ENCODE measurements at regions not wholly inside any gene's neighbourhood (a gene's known extent, or its start where the extent isn't known, plus 50 kb on each side); places are given as distances from the start of the nearest gene placed in this dataset.
"Not testable (repeated sequence)": the region's sequence is repeated elsewhere in the genome, so short reads cannot be mapped to it uniquely, and the experiment has no call there.

GRCh38 chr6:140775061-140775460 is 1357.7 kb upstream of the GJE1 start:
- DNase-seq (ENCODE audit: low read depth in 2 of 2), result no peak

GRCh38 chr6:140774080-140774505 is 1358.6 kb upstream of the GJE1 start:
- no peak for DNase-seq (ENCODE audit: low read depth in 2 of 2)

- no peak for DNase-seq (ENCODE audit: low read depth in 2 of 2)
Measured at GRCh38 chr6:140773276-140773675, 1359.4 kb upstream of the GJE1 start.

- DNase-seq (ENCODE audit: low read depth in 2 of 2), result no peak
Measured at GRCh38 chr6:140772576-140772975, 1360.1 kb upstream of the GJE1 start.

- no peak for DNase-seq (ENCODE audit: low read depth in 2 of 2)
Measured at GRCh38 chr6:140768133-140768532, 1364.6 kb upstream of the GJE1 start.

GRCh38 chr6:140766999-140767398 is 1365.7 kb upstream of the GJE1 start:
- DNase-seq (ENCODE audit: low read depth in 2 of 2), result no peak

- no peak for DNase-seq (ENCODE audit: low read depth in 2 of 2)
Measured at GRCh38 chr6:140758169-140758877, 1374.4 kb upstream of the GJE1 start.

GRCh38 chr6:140752234-140752633 is 1377.8 kb upstream of the CITED2 start:
- DNase-seq (ENCODE audit: low read depth in 2 of 2), result no peak

- DNase-seq (ENCODE audit: low read depth in 2 of 2), result no peak
Measured at GRCh38 chr6:140747114-140747513, 1372.7 kb upstream of the CITED2 start.

GRCh38 chr6:140744659-140745320 is 1370.3 kb upstream of the CITED2 start:
- no peak for DNase-seq (ENCODE audit: low read depth in 2 of 2)

GRCh38 chr6:140736231-140736630 is 1361.8 kb upstream of the CITED2 start:
- DNase-seq (ENCODE audit: low read depth in 2 of 2), result no peak

- DNase-seq (ENCODE audit: low read depth in 2 of 2), result no peak
Measured at GRCh38 chr6:140732991-140733390, 1358.5 kb upstream of the CITED2 start.

- DNase-seq (ENCODE audit: low read depth in 2 of 2), result no peak
Measured at GRCh38 chr6:140732155-140732554, 1357.7 kb upstream of the CITED2 start.

- DNase-seq (ENCODE audit: low read depth in 2 of 2), result no peak
Measured at GRCh38 chr6:140731741-140732140, 1357.3 kb upstream of the CITED2 start.

GRCh38 chr6:140729521-140729920 is 1355.1 kb upstream of the CITED2 start:
- DNase-seq (ENCODE audit: low read depth in 2 of 2), result no peak

GRCh38 chr6:140718021-140718420 is 1343.6 kb upstream of the CITED2 start:
- DNase-seq (ENCODE audit: low read depth in 2 of 2), result no peak

- no peak for DNase-seq (ENCODE audit: low read depth in 2 of 2)
Measured at GRCh38 chr6:140713495-140713894, 1339.0 kb upstream of the CITED2 start.

GRCh38 chr6:140711019-140711613 is 1336.7 kb upstream of the CITED2 start:
- DNase-seq (ENCODE audit: low read depth in 2 of 2), result no peak

GRCh38 chr6:140708441-140708840 is 1334.0 kb upstream of the CITED2 start:
- DNase-seq (ENCODE audit: low read depth in 2 of 2), result no peak

- not testable (repeated sequence) for DNase-seq (ENCODE audit: low read depth in 2 of 2)
Measured at GRCh38 chr6:140704008-140704407, 1329.6 kb upstream of the CITED2 start.

- DNase-seq (ENCODE audit: low read depth in 2 of 2), result no peak
Measured at GRCh38 chr6:140697585-140697984, 1323.1 kb upstream of the CITED2 start.

GRCh38 chr6:140684776-140685550 is 1310.5 kb upstream of the CITED2 start:
- no peak for DNase-seq (ENCODE audit: low read depth in 2 of 2)
